ENCODE measurements at regions not wholly inside any gene's neighbourhood (a gene's known extent, or its start where the extent isn't known, plus 50 kb on each side); places are given as distances from the start of the nearest gene placed in this dataset.

- Histone ChIP-seq H3K9me3 (ENCODE audit: low read depth, low read length, poor library complexity, severe bottlenecking) (no peaks in the 10 kb centered on the region), H3K27ac (ENCODE audit: low read depth, low read length, poor library complexity, severe bottlenecking) (no peak overlapping the region), H3K4me1 (ENCODE audit: insufficient read depth, low read length, poor library complexity, severe bottlenecking) (peaks cover 49% of the 10 kb centered on the region), H3K4me3 (ENCODE audit: low read depth, low read length, poor library complexity, severe bottlenecking) (no peak overlapping the region), H3K36me3 (ENCODE audit: insufficient read depth, low read length, poor library complexity, severe bottlenecking) (peaks cover 3% of the 10 kb centered on the region), H3K27me3 (replicated peaks; ENCODE audit: insufficient read depth, low read depth, low read length, poor library complexity) (no peaks in the 10 kb centered on the region)
- ChIA-PET POLR2A (ENCODE audit: low non-redundant PET) (no interaction called here), CTCF (no interaction called here)
- no peak for DNase-seq (ENCODE audit: low spot score)
- TF ChIP-seq, protein P1, sequence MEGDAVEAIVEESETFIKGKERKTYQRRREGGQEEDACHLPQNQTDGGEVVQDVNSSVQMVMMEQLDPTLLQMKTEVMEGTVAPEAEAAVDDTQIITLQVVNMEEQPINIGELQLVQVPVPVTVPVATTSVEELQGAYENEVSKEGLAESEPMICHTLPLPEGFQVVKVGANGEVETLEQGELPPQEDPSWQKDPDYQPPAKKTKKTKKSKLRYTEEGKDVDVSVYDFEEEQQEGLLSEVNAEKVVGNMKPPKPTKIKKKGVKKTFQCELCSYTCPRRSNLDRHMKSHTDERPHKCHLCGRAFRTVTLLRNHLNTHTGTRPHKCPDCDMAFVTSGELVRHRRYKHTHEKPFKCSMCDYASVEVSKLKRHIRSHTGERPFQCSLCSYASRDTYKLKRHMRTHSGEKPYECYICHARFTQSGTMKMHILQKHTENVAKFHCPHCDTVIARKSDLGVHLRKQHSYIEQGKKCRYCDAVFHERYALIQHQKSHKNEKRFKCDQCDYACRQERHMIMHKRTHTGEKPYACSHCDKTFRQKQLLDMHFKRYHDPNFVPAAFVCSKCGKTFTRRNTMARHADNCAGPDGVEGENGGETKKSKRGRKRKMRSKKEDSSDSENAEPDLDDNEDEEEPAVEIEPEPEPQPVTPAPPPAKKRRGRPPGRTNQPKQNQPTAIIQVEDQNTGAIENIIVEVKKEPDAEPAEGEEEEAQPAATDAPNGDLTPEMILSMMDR (conservative IDR thresholded peaks at IDR 0.05; ENCODE audit: low read depth, low read length): no peak
- TF ChIP-seq EZH2 (IDR thresholded peaks at IDR 0.05; ENCODE audit: borderline replicate concordance, low read depth, low read length, poor library complexity, severe bottlenecking): no peak
- no TSS peak for BruUV-seq (replicated peaks)
- intact Hi-C loops (cut with micrococcal nuclease; ENCODE audit: unreplicated experiment): no loop called here
These were observed 221.5 kb downstream of the PCDH7 start for GRCh38 chr4:30941641-30942040.

- no peak for DNase-seq (ENCODE audit: low spot score)
- no peaks in the 10 kb centered on the region for H3K27me3 ChIP-seq (replicated peaks; ENCODE audit: insufficient read depth, low read depth, low read length, poor library complexity)
- peaks cover 46% of the 10 kb centered on the region for H3K4me1 ChIP-seq (ENCODE audit: insufficient read depth, low read length, poor library complexity, severe bottlenecking)
- ChIA-PET POLR2A (ENCODE audit: low non-redundant PET) (no interaction called here), CTCF (no interaction called here)
- intact Hi-C loops (cut with micrococcal nuclease; ENCODE audit: unreplicated experiment): no loop called here
- TF ChIP-seq, protein P1 (conservative IDR thresholded peaks at IDR 0.05; ENCODE audit: low read depth, low read length): no peak
- TF ChIP-seq EZH2 (IDR thresholded peaks at IDR 0.05; ENCODE audit: borderline replicate concordance, low read depth, low read length, poor library complexity, severe bottlenecking): no peak
- no peaks in the 10 kb centered on the region for H3K9me3 ChIP-seq (ENCODE audit: low read depth, low read length, poor library complexity, severe bottlenecking)
- no peak overlapping the region for H3K27ac ChIP-seq (ENCODE audit: low read depth, low read length, poor library complexity, severe bottlenecking)
- no peak overlapping the region for H3K4me3 ChIP-seq (ENCODE audit: low read depth, low read length, poor library complexity, severe bottlenecking)
- peaks cover 3% of the 10 kb centered on the region for H3K36me3 ChIP-seq (ENCODE audit: insufficient read depth, low read length, poor library complexity, severe bottlenecking)
- BruUV-seq (replicated peaks): no TSS peak
These were observed 223.2 kb downstream of the PCDH7 start for GRCh38 chr4:30943356-30943755.

GRCh38 chr4:30945586-30945985 lies 225.4 kb downstream of the PCDH7 start:
- peaks cover 3% of the 10 kb centered on the region for H3K36me3 ChIP-seq (ENCODE audit: insufficient read depth, low read length, poor library complexity, severe bottlenecking)
- H3K4me1 ChIP-seq (ENCODE audit: insufficient read depth, low read length, poor library complexity, severe bottlenecking): peaks cover 36% of the 10 kb centered on the region
- no peaks in the 10 kb centered on the region for H3K27me3 ChIP-seq (replicated peaks; ENCODE audit: insufficient read depth, low read depth, low read length, poor library complexity)
- CTCF ChIA-PET: no interaction called here
- H3K27ac ChIP-seq (ENCODE audit: low read depth, low read length, poor library complexity, severe bottlenecking): no peak overlapping the region
- no TSS peak for BruUV-seq (replicated peaks)
- H3K4me3 ChIP-seq (ENCODE audit: low read depth, low read length, poor library complexity, severe bottlenecking): no peak overlapping the region
- H3K9me3 ChIP-seq (ENCODE audit: low read depth, low read length, poor library complexity, severe bottlenecking): no peaks in the 10 kb centered on the region
- POLR2A ChIA-PET (ENCODE audit: low non-redundant PET): no interaction called here
- DNase-seq (ENCODE audit: low spot score): no peak
- TF ChIP-seq, protein P1 (conservative IDR thresholded peaks at IDR 0.05; ENCODE audit: low read depth, low read length): no peak
- no peak for TF ChIP-seq EZH2 (IDR thresholded peaks at IDR 0.05; ENCODE audit: borderline replicate concordance, low read depth, low read length, poor library complexity, severe bottlenecking)
- intact Hi-C loops (cut with micrococcal nuclease; ENCODE audit: unreplicated experiment): no loop called here
